Mucosa of descending colon (tissue), 3 donors: ENCODE measurements at regions not wholly inside any gene's neighbourhood (a gene's known extent, or its start where the extent isn't known, plus 50 kb on each side); places are given as distances from the start of the nearest gene placed in this dataset.

Experiments used
- ATAC-seq: fragments of 200-7000 bp; cut with Tn5 transposase; one replicate; pipeline ENCODE4 v1.9.1; 2020; ENCODE audit warnings: mild to moderate bottlenecking, moderate library complexity
- DNase-seq, 3 donors: peaks; one replicate each; pipeline ENCODE4 v3.0.0-alpha.2; 2020
- H3K36me3 ChIP-seq: fragments of 200-600 bp; one replicate; pipeline ENCODE4 v1.8.0; 2021; ENCODE audit warnings: low read depth, mild to moderate bottlenecking
- H3K4me1 ChIP-seq: fragments of 200-600 bp; one replicate; pipeline ENCODE4 v1.8.0; 2021; ENCODE audit warnings: low read depth, mild to moderate bottlenecking
- H3K4me3 ChIP-seq: fragments of 200-600 bp; one replicate; pipeline ENCODE4 v1.8.0; 2021; ENCODE audit warnings: mild to moderate bottlenecking
- H3K9me3 ChIP-seq: fragments of 200-600 bp; one replicate; pipeline ENCODE4 v1.8.0; 2021; ENCODE audit warnings: mild to moderate bottlenecking
- CTCF ChIP-seq: fragments of 200-600 bp; IDR thresholded peaks from one replicate; pipeline ENCODE4 v1.8.0; 2022; ENCODE audit warnings: antibody characterized with exemption, mild to moderate bottlenecking
- intact Hi-C, 2 donors: fragments of 100-400 bp; cut with DNase I in 1 of 2; cut with micrococcal nuclease in 1 of 2; formaldehyde crosslinking; loops; one replicate each; pipeline versions ENCODE4 v1.11.0 to v1.11.1; 2022; cut with DNase I, micrococcal nuclease
- donor health status: DM: no; HTN: no; CAD: no; lungs with moderate emphysema.
- donor health status: DM: no; HTN: no; CAD: no.
- donor health status: DM: no; HTN: yes; CAD: no.

GRCh38 chr10:100684688-100685235 lies 60.6 kb upstream of the PAX2 start:
- TF ChIP-seq CTCF, result no peak
- no peak for ATAC-seq
- no peaks in the 10 kb centered on the region for H3K4me1 ChIP-seq
- H3K36me3 ChIP-seq, result no peaks in the 10 kb centered on the region
- H3K4me3 ChIP-seq, result no peak overlapping the region
- intact Hi-C loops, result no loop called here
- DNase-seq, result no peak
- H3K9me3 ChIP-seq, result no peaks in the 10 kb centered on the region

- no peak for ATAC-seq
- intact Hi-C loops, result no loop called here
- Histone ChIP-seq H3K36me3 (no peaks in the 10 kb centered on the region), H3K4me1 (no peaks in the 10 kb centered on the region), H3K9me3 (no peaks in the 10 kb centered on the region), H3K4me3 (no peak overlapping the region)
- DNase-seq, result no peak
- no peak for TF ChIP-seq CTCF
Observed at GRCh38 chr10:100685331-100685730, 60.1 kb upstream of the PAX2 start.

GRCh38 chr10:100687143-100688003 lies 58.0 kb upstream of the PAX2 start:
- H3K4me3 ChIP-seq, result no peak overlapping the region
- H3K36me3 ChIP-seq, result no peaks in the 10 kb centered on the region
- H3K4me1 ChIP-seq, result no peaks in the 10 kb centered on the region
- TF ChIP-seq CTCF, result no peak
- DNase-seq (no peak), ATAC-seq (no peak)
- H3K9me3 ChIP-seq, result no peaks in the 10 kb centered on the region
- intact Hi-C loops, result no loop called here

- Histone ChIP-seq H3K4me3 (no peak overlapping the region), H3K36me3 (no peaks in the 10 kb centered on the region), H3K4me1 (no peaks in the 10 kb centered on the region), H3K9me3 (no peaks in the 10 kb centered on the region)
- TF ChIP-seq CTCF, result no peak
- no peak for ATAC-seq
- no peak for DNase-seq
- intact Hi-C loops, result no loop called here
Observed at GRCh38 chr10:100688201-100688600, 57.2 kb upstream of the PAX2 start.

- no peak for ATAC-seq
- TF ChIP-seq CTCF, result no peak
- intact Hi-C loops, result no loop called here
Observed at GRCh38 chr10:100693821-100694220, 51.6 kb upstream of the PAX2 start.

More at GRCh38 chr10:100693821-100694220, 51.6 kb upstream of the PAX2 start:
- H3K4me1 ChIP-seq, result no peaks in the 10 kb centered on the region
- H3K36me3 ChIP-seq, result no peaks in the 10 kb centered on the region
- no peak overlapping the region for H3K4me3 ChIP-seq
- no peaks in the 10 kb centered on the region for H3K9me3 ChIP-seq
- no peak for DNase-seq
